Hematopoietic multipotent progenitor cell (in vitro differentiated cells): ENCODE measurements at regions not wholly inside any gene's neighbourhood (a gene's known extent, or its start where the extent isn't known, plus 50 kb on each side); places are given as distances from the start of the nearest gene placed in this dataset.

ENCODE experiments used
- DNase-seq, 3 donors: peaks; one replicate each; pipeline ENCODE4 v3.0.0-alpha.2; 2011 to 2015; ENCODE audit warnings: low read depth in 2 of 3, low spot score in 2 of 3

DNA sequence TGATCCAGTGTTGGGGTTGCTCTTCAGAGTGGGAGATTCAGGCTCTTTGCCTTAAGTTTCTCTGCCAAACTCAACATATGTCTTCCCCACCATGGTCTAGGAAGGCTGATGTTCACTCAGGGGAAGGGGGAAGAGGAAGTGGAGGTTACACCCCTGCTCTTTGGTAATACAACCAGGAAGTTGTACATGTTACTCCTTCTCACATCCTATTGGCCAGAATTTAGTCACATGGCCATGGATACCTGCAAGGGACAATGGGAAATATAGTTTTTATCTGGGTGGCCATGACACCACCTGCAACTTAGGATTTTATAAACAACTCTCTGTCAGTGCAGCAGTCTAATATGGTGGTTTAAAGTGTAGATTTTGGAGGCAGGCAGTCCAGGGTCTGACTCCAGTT is 150.9 kb downstream of the TBX5 start:
- DNase-seq = no peak

DNA sequence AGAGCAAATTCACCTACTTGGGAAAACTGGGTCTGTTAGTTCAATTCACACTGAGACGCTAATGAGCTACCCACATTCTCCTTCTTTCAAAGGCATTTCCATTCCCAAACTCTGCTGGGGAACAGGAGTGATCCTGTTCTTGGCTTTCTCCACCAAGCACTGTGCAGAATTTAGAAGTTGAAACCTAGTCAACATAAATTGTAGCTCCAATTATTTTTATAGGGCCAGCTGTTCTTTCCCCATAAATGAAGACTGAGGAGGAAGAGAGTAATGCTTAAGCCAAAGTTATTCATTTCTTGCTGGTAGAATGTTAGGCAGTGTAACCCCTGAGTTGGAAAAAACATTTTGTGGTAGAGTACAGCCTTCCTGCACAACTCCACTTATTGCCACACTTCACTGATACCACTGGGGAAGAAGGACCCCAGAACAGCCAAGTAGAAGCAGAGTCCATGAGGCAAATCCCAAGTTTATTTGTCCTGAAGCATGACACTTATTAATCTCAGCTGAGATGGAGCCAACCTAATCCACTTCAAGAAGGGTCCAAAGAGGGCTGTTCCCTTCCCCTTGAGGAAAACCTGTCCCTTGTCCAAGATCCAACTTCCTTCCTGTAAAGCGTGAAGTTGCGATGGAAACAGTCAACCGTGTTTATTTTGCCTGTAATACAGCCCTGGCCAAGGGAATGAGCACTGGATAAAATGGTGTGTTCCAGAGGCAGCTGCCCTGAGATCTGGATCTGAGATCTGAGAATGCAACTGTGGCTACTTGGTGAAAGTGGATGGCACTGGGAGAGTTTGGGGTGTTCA is 151.8 kb downstream of the TBX5 start:
- no peak for DNase-seq

DNA sequence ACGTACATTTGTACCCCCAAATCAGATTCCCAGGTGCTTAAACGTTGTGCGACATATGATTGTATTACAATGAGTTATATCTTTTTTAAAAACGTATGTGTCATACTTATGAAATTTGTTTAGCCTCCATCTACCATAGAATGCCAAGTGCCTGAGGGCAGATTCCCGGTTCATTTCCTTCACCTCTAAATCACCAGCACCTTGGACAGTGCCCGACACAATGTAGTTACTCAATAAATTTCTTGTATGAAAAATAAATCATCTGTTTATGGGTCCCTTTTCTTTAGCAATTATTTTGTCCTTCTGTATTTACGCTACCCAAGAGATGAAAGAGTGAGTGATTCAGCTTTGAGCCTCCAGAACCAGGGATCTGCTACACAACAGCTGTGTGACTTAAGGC is 157.4 kb downstream of the TBX5 start:
- DNase-seq = no peak

DNA sequence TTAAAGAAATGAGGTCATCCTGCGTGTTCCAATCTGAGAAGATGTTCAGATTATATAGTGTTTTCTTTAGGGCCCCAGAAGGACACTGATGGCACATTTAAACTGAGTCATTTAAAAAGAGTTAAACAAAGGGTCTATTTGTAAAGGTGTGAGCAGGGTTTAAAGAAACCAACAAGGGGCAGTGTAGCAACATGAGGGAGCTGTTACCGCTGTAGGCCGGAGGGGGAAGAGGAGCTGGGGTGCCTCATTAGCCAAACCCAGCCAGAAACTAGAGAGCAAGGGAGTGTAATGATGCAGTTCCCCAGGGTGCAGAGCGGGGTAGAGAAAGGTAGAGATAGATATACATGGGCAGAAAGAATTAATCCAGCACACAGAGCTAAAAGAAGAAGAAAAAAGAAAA is 160.4 kb downstream of the TBX5 start:
- no peak for DNase-seq

DNA sequence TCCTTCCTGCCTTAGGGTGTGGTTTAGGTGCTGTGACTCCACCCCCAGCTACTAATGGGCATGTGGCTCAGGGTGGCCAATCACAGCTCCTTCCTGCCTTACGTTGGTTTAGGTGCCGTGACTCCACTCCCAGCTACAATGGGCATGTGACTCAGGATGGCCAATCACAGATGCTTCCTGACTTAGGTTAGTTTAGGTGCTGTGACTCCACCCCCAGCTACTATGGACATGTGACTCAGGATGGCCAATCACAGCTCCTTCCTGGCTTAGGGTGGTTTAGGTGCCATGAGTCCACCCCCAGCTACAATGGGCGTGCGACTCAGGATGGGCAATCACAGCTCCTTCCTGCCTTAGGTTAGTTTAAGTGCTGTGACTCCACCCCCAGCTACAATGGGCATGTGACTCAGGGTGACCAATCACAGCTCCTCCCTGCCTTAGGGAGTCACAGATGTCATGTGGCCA is 163.9 kb downstream of the TBX5 start:
- no peak for DNase-seq

DNA sequence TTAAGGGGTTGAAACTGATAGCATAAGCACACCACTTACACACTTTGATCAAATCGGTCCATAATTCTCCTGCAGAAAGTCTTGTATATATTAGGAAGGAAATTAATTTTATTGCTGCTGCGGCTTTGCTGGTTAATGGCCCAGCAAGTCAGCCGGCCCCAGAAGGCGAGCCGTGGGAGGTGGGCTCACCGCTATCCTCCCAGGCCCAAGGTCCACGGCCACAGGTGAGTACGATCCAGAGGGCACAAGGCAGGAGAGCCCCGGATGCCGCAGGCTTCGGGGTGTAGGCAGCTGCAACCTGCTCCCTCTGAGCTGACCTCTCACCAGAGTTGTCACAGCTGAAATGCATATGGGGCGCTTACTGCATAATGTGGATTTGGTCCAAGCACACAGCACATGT is 165.7 kb downstream of the TBX5 start:
- no peak for DNase-seq

DNA sequence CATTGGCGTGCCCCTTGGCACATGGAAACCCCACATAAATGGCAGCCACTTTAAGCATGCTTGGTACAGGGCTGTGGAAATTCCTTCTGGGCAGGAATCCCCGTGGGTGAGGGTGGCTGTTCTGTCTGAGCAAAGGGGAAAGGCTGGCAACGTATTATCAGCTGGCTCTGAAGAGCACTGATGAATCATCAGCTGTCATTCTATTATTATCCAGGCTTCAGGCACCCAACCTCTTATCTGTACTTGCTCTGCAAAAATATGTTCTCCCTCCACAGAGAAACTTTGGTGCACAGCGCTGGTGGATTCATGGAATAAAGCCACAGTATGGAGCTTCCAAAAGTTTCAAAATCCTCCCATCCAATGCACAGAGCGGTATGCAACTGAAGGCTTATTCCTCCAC is 167.1 kb downstream of the TBX5 start:
- DNase-seq = no peak

DNA sequence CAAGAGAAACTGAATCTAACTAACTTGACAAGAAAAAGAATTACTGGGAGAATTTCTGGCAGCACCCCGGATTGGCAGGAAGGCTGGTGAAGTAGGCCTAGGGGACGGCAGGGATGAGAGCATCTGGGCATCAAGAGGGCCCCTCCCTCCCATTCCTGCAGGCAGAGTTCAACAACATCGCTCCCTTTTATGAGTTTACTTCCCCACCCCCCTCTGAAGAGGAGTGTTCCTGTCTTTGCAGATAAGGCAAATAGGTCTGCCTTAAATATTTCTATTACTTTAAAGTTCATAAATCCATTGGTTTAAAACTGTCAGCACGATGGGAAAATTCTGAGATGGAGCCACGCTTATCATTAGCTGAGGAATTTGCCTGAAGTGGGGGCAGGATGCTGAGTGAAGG is 168.7 kb downstream of the TBX5 start:
- no peak for DNase-seq

DNA sequence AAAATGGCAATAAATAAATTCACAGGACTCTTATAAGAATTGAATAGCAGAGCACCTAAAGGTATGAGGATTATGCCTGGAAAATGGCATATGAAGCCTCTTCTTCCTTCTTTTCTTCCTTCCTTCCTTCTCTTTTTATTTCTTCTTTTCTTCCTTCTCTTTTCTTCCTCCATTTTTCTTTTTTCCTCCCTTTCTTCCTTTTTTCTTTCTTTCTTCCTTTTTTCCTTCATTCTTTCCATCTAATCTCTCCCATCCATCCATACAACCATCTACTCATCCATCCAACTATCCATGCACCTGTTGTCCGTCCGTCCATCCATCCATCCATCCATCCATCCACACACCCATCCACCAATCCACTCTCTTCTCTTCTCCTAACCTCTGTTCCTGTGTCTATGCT is 173.8 kb downstream of the TBX5 start:
- no peak for DNase-seq

DNA sequence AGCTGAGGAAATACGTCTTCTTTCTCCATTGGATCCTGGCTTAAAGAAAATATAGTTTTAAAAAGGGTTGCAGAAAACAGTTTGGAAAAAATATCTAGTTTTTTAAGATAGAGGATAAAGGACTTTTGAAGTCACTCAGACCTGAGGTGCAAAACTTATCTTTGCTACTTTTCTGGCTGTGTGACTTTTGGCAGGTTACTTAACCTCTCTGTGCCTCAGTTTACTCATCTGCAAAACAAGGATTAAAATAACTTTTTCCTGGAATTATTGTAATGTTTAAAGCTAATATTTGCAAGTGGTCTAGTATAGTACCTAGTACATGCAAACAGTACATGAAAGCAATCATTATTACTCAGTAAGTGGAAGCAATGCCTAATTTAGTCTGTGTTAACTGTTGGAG is 176.8 kb downstream of the TBX5 start:
- DNase-seq = no peak

DNA sequence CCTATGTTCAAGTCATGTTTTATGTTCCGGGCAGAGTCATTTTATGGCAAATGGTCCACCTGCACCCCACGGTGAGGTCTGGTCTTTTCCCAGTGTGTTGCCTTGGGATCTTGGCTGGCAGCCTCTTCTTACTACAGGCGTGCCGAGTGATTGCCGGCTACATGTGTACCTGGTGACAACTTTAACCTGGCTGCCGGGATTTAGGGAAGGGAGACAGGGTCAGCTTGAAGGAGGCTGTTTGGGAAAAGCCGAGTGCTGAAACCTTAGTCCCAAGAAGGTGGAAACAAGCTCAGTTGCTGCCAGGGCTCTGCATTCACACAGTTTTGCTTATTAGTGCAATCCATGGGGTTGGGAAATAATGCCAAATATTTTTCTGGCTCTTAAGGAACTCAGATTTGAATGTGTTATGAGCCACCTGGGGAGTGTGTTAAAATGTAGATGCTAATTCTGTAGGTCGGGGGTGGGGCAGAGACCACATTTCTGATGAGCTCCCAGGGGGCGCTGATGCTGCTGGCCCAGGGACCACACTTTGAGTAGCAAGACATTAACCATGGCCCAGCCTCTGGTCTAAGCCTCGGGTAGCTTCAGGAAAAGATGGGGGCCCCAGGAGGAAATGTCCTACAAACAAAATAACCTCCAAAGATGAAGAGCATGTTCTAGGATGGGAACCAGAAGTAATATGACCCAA is 179.6 kb downstream of the TBX5 start:
- no peak for DNase-seq

DNA sequence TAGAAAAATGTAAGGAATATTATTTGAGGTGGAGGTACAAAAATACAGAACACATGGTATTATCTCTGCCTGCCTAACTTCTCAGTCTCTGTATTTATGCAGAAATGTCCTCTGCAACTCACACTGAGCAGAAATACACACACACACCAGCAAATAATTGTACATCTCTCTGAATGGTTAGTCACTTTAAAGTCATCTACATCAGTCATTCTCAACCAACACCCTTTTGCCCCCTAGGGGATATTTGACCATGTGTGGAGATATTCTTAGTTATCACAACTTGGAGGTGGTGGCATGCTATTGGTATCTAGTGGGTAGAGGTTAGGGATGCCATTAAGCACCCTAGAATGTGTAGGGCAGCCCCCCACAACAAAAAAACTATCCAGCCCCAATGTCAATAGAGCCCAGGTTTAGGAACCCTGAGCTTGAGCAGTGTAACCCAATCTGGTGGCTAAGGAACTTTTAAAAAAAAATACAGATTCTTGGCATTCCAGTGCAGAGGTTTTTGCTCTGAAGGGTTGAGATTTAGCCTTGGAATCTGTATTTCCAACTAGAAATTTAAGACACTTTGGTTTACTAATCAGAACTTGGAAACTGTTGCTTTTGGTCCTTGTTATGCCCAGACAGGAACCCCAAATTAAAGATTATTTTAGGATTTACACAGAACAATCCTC is 183.8 kb downstream of the TBX5 start:
- no peak for DNase-seq

DNA sequence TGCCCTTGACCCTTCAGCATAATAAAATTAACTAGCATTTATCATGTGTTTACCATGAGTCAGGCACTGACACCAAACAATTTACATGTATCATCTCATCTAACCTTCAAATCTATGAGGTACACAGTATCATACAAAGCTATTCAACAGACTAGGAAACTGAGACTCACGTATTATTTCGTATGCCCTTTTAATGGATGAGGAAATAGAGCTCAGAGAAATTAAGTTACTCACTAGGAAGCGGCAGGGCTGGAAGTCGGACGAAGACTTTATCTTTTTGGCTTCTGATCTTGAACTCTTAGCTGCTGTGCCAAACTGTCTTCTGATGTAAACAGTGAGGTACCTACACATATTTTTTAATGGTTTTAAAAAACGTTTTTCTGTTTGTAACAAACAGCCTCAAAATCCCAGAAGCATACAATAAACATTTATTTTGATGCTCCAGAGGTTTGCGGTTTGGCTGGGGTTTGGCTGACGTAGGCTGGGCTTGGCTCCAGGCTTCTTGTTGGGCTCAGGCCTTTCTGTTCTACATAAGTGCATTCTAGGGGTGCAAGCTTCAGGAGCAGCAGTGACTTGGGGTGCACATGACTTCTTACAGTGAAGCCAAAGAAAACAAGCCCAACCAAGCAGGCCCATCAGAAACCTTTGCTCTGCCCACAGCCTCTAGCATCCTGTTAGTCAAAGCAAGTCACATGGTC is 184.7 kb downstream of the TBX5 start:
- DNase-seq = no peak

DNA sequence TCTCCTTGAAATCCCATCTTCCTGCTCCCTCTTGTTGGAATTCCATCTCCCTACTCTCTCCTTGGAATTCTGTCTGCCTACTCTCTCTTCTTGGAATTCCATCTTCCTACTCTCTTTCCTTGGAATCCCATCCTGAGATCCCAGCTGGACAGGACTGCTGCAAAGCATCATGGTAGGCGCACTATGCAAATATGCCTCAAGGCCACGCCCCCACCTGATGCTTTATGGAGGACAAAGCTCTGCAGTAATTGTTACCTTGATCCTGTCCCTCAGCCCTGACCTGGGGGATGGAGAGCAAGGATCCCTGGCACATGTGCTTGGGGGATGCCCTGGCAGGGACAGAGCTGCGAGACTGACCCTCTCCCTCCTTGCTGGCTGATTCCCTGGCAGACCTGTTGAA is 185.6 kb downstream of the TBX5 start:
- no peak for DNase-seq

DNA sequence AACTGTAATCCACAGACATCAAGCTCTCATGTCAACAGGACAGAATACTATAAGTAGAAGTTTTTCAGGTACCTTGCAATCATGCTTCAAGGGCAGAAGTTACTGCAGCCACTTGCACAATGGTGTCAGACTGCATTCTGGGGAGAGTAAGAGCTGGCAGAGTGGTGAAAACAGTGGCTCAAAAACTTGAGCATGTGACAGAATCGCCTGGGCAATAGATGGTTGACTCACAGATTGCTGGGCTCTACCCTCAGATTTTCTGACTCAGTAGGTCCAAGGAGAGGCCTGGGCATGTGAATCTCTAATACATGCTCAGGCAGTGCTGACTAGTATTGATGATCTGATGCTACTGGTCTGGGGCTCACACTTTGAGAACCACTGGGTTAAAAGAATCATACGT is 187.8 kb downstream of the TBX5 start:
- no peak for DNase-seq

DNA sequence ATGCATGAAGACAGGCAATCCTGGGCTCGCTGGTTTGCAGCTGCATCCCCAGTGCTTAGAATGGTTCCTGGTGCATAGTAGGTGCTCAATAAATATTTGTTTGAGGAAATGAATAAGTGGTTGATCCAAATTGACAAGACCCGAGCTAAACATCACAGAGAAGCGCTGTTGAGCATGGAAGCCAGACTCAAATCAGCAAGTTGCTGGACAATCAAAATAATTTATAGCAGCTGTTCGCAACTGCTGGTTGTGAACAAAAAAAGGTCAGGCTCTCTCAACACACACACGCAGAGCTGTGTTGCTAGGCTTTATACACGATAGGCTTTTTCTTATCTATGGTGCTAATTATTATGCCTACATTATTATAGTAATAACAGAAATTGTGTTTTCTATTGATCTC is 190.2 kb downstream of the TBX5 start:
- no peak for DNase-seq

DNA sequence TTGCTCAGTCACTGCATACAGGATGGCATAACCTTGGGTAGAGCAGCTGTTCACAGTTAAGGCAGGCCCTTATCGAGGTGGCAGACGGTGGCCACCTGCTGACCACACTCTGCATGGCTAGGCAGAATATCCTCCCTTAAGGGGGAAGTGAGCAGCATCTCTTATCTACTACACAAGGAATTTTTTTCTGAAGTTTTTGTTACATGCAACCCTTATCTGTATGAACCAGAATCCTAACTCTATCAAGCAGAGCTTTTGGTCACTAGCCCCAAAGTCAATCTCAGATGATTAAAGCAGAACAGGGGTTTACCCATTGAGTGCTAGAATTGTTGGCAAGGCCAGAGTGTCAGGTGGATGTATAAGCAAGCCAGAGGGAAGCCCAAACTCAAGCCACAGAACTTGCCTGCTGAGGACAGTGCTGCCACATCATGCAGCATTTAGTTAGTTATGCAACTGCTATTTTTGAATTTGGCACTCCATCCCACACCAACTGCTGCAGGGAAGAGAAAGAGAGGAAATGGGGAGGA is 192.8 kb downstream of the TBX5 start:
- peak in 2 of 3 donors; percentile 2 to 9 for DNase-seq

DNA sequence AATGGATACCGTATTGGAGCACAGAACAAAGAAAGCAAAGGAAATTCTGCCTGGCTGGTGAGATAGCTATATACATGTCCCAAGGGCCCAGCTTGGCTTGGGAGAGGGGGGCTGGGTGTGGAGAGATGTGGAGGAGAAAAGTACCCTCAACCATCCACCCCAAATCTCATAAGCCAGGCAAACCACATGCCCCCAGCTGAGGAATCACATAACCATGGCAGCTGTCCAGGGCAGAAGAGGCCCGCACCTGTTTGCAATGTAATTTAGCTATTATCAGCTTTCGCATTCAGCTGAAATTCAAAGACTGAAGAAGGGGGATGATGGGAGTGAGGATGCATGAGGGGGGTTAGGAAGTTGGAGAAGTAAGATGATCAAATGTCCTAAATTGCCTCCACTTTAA is 196.1 kb downstream of the TBX5 start:
- no peak for DNase-seq

DNA sequence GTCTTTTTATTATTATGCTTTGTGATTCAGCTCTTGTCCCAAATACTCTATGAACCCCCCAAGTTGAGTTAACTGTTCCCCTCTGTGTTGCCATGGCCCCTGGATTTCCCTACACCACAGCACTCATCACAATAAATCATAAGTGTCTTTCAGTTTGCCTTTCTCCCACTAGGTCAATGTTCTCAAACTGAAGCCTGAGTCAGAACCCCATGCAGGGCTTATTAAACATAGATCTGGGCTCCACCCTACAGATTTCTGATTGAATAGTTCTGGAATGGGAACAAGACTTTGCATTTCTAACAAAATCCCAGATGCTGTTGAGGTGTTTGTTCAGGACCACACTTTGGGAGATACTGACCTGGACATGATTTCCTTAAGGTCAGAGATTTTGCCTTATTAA is 199.4 kb downstream of the TBX5 start:
- no peak for DNase-seq

DNA sequence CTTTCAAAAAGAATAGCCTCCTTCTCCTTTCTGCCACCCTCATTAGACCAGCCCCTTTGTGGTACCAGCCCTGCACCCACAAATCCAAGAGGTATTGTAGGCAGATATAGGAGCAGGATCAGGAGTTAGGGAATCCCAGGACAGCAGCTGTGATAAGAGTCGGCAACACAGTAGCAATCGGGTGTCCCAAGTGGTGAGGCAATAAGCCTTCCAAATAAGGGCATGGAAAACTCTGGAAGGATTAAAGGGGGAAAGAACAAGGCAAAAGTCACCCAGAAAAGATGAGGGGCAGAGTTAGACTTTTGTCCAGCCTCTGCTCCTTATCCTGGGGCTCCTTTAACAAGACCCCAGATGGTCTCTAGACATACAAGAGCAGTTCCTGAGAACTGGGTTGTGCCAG is 204.2 kb downstream of the TBX5 start:
- no peak for DNase-seq

DNA sequence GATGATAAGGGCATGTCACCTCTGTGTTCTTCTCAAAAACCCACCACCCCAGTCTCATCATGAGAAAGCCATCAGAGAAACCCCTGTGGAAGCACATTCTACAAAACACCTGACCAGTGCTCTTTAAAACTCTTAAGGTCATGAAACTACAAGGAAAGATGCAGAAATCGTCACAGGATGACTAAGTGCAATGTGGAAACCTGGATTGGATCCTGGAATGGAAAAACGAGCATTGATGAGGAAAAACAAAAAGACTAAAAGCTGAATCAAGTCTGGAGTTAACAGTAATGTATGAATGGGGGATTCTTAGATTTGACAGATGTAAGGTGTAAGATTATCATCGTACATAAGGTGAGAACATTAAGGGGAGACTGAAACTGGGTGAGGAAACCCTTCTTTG is 211.0 kb downstream of the TBX5 start:
- no peak for DNase-seq
